ENCODE measurements at regions not wholly inside any gene's neighbourhood (a gene's known extent, or its start where the extent isn't known, plus 50 kb on each side); places are given as distances from the start of the nearest gene placed in this dataset.

DNA sequence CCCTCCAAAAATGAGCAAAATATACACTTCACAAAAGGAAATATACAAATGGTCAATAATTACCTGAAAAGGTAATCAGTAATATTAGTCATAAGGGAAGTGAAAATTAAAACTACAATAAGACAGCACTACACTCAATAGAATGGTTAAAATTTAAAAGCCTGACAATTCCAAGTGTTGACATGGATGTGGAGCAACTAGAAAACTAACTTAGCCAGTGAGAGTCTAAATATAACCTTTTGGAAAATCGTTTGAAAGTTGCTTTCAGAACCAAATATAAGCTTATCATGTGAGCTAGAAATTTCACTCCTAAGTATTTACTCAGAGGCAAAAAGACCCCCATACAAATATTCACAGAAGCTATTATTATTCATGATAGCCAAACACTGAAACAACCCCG lies 105.1 kb upstream of the MVB12B start:
- Histone ChIP-seq H3K79me2 (no peaks in the 10 kb centered on the region), H3K9ac (no peak overlapping the region), H3K4me2 (ENCODE audit: low read length) (no peak overlapping the region), H3K4me3 (ENCODE audit: low read depth, low read length) (no peak overlapping the region), H2AFZ (no peak overlapping the region), H3K4me1 (no peaks in the 10 kb centered on the region), H3K27ac (no peak overlapping the region), H3K9me3 (ENCODE audit: control insufficient read depth, low read length) (no peaks in the 10 kb centered on the region), H3K36me3 (ENCODE audit: control insufficient read depth, insufficient read depth, low read length) (no peaks in the 10 kb centered on the region), H3K27me3 (ENCODE audit: control insufficient read depth, insufficient read depth, low read length) (peaks cover 4% of the 10 kb centered on the region)
- TF ChIP-seq, protein P1, sequence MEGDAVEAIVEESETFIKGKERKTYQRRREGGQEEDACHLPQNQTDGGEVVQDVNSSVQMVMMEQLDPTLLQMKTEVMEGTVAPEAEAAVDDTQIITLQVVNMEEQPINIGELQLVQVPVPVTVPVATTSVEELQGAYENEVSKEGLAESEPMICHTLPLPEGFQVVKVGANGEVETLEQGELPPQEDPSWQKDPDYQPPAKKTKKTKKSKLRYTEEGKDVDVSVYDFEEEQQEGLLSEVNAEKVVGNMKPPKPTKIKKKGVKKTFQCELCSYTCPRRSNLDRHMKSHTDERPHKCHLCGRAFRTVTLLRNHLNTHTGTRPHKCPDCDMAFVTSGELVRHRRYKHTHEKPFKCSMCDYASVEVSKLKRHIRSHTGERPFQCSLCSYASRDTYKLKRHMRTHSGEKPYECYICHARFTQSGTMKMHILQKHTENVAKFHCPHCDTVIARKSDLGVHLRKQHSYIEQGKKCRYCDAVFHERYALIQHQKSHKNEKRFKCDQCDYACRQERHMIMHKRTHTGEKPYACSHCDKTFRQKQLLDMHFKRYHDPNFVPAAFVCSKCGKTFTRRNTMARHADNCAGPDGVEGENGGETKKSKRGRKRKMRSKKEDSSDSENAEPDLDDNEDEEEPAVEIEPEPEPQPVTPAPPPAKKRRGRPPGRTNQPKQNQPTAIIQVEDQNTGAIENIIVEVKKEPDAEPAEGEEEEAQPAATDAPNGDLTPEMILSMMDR (IDR thresholded peaks at IDR 0.05) = no peak

DNA sequence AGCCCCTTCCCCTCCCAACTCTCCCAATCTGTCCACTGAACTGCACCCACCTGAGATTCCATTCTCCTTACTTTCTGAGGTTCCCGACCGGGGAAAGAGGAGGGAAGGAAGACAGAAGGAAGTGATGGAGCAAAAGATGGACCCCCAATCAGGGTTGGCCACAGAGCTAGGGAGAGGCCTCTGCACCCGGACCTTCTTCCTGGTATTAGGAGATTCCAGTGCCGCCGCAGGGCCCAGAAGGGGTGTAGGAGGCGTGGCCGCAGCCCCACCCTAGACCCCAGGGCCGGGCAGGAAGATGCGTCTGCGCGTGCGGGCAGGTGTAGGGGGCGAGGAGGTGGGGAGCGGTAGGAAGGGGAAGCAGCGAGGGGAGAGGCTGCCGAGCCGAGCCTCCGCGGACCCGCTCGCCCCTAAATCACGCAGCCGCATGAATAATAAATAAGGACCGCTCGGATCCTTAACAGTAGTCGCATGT lies 104.2 kb upstream of the MVB12B start:
- no peak overlapping the region for H3K4me3 ChIP-seq (ENCODE audit: low read depth, low read length)
- no peak overlapping the region for H3K9ac ChIP-seq
- no peak overlapping the region for H3K4me2 ChIP-seq (ENCODE audit: low read length)
- H2AFZ ChIP-seq = no peak overlapping the region
- H3K36me3 ChIP-seq (ENCODE audit: control insufficient read depth, insufficient read depth, low read length) = no peaks in the 10 kb centered on the region
- no peak overlapping the region for H3K27ac ChIP-seq
- peaks cover 4% of the 10 kb centered on the region for H3K27me3 ChIP-seq (ENCODE audit: control insufficient read depth, insufficient read depth, low read length)
- TF ChIP-seq, protein P1 (IDR thresholded peaks at IDR 0.05) = no peak
- H3K4me1 ChIP-seq = no peaks in the 10 kb centered on the region
- no peaks in the 10 kb centered on the region for H3K79me2 ChIP-seq
- H3K9me3 ChIP-seq (ENCODE audit: control insufficient read depth, low read length) = no peaks in the 10 kb centered on the region

- Histone ChIP-seq H3K79me2 (no peaks in the 10 kb centered on the region), H2AFZ (no peak overlapping the region), H3K36me3 (ENCODE audit: control insufficient read depth, insufficient read depth, low read length) (no peaks in the 10 kb centered on the region), H3K4me3 (ENCODE audit: low read depth, low read length) (no peak overlapping the region), H3K9me3 (ENCODE audit: control insufficient read depth, low read length) (no peaks in the 10 kb centered on the region), H3K9ac (no peak overlapping the region), H3K4me1 (no peaks in the 10 kb centered on the region), H3K4me2 (ENCODE audit: low read length) (no peak overlapping the region), H3K27me3 (ENCODE audit: control insufficient read depth, insufficient read depth, low read length) (peaks cover 4% of the 10 kb centered on the region), H3K27ac (no peak overlapping the region)
- TF ChIP-seq, protein P1 (IDR thresholded peaks at IDR 0.05) = no peak
These were observed 103.7 kb upstream of the MVB12B start for GRCh38 chr9:126222835-126223431.

DNA sequence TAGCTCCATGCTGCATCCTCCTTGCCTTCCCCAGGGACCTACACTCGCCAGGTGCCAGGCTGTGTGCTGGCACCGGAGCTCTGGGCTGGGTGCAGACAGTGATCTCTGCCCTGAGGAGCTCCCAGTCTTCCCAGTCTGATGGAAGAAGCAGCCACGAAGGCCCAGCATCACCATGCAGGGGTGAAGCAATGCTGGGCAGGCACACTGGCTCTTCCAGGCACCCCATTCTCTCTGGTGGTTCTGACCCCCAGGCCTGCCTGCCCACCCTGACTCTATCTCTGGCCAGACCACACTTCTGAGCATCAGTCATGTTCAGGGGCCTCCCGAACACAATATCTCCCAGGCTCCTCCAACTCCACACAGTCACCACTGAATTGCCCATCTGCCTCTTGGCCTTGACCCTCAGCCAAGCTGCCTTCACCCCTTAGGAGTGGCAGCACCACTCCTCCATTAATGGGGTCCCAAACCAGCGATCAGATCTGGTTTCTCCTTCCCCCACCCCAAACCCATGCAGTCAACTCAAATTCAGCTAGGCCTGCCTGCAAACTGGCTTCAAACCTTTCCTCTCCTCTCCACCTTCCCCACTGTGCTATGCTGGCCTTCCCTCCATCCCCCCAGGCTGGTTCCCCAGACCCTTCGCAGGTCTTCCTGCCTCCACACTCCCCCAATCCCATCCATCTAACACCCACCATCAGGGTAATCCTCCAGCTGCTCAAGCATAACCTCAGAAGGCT lies 102.7 kb upstream of the MVB12B start:
- H3K36me3 ChIP-seq (ENCODE audit: control insufficient read depth, insufficient read depth, low read length) = no peaks in the 10 kb centered on the region

More for the DNA sequence above, 102.7 kb upstream of the MVB12B start:
- H3K27me3 ChIP-seq (ENCODE audit: control insufficient read depth, insufficient read depth, low read length) = peaks cover 4% of the 10 kb centered on the region
- no peak overlapping the region for H3K4me3 ChIP-seq (ENCODE audit: low read depth, low read length)
- H2AFZ ChIP-seq = no peak overlapping the region
- H3K9ac ChIP-seq = no peak overlapping the region
- H3K27ac ChIP-seq = no peak overlapping the region
- no peaks in the 10 kb centered on the region for H3K9me3 ChIP-seq (ENCODE audit: control insufficient read depth, low read length)
- peaks cover 3% of the 10 kb centered on the region for H3K79me2 ChIP-seq
- TF ChIP-seq, protein P1 (IDR thresholded peaks at IDR 0.05) = no peak
- H3K4me1 ChIP-seq = no peaks in the 10 kb centered on the region
- no peak overlapping the region for H3K4me2 ChIP-seq (ENCODE audit: low read length)
